ENCODE measurements at regions not wholly inside any gene's neighbourhood (a gene's known extent, or its start where the extent isn't known, plus 50 kb on each side); places are given as distances from the start of the nearest gene placed in this dataset.

DNA sequence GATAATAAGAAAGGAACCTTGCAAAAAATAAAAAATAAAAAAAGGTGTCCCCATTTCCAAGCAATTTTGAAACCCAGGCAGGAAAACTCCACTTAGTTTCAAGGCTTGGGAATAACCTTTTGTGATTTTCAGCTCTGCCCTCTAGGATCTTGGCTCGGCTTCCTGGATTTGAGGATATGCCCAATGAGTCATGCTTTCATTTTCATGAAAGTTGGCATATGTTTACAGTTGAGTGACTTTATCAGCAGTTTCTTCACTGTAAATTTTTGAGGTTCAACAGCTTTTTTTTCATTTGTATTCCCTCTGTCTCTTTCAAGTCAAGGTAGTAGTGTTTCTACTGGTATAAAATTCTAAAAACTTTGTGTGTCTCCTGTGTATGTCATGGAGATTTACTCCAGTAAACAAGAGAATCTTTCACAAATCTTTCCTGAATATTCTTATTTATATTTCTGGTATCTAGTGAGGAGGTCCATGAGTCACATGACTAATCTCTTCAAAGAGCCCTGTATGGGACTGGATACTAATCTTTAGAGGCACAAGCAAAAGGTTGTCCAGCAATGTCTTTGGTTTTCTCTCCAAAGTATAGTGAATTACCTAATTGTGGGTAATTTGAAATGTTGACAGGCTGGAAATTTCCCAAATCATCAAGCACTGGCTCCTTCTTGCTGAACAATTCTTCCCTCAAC is 335.3 kb downstream of the BRINP2 start:
- Histone ChIP-seq H3K9ac (ENCODE audit: insufficient read depth, low read depth, low read length) (no peak overlapping the region), H4K20me1 (ENCODE audit: insufficient read depth, low read length) (no peaks in the 10 kb centered on the region), H3K4me3 (replicated peaks in 1 of 3; ENCODE audit: insufficient read depth in 1 of 3, low read depth in 2 of 3, low read length in 3 of 3) (no peak overlapping the region), H3K4me2 (ENCODE audit: low read depth, low read length) (no peak overlapping the region), H2AFZ (ENCODE audit: low read length) (no peak overlapping the region), H3K79me2 (ENCODE audit: insufficient read depth, low read length) (no peaks in the 10 kb centered on the region), H3K36me3 (replicated peaks in 1 of 2; ENCODE audit: control insufficient read depth in 1 of 2, insufficient read depth in 2 of 2, low read length in 2 of 2) (no peaks in the 10 kb centered on the region), H3K27me3 (ENCODE audit: control insufficient read depth in 1 of 2, insufficient read depth in 2 of 2, low read length in 2 of 2) (no peaks in the 10 kb centered on the region), H3K27ac (ENCODE audit: extremely low read length, insufficient read depth, low read length) (no peak overlapping the region), H3K9me3 (ENCODE audit: low read length) (no peaks in the 10 kb centered on the region), H3K4me1 (ENCODE audit: insufficient read depth, low read length) (no peaks in the 10 kb centered on the region)
- FAIRE-seq (no peak), DNase-seq (ENCODE audit: low spot score) (no peak), ATAC-seq (no peak)
- in situ Hi-C loops (cut with HindIII; ENCODE audit: extremely low pct_ligation_motif_present, low pct_unique_long_range_greater_than_20kb): no loop called here
- intact Hi-C loops (cut with micrococcal nuclease; ENCODE audit: unreplicated experiment): loop anchor here (1.0 kb wide), 1 partner anchor 25 kb away; no protein-coding TSS in a partner anchor
- TF ChIP-seq ZNF234 (CRISPR knock-in tag; conservative IDR thresholded peaks at IDR 0.05) (no peak), WIZ (CRISPR knock-in tag; IDR thresholded peaks at IDR 0.05) (no peak), NKX3-1 (CRISPR knock-in tag; IDR thresholded peaks at IDR 0.05) (no peak), TBP (CRISPR knock-in tag; IDR thresholded peaks at IDR 0.05) (no peak), SNAI1 (CRISPR knock-in tag; IDR thresholded peaks at IDR 0.05; ENCODE audit: borderline replicate concordance) (no peak), ZMAT3 (CRISPR knock-in tag; conservative IDR thresholded peaks at IDR 0.05) (no peak), ZNF329 (CRISPR knock-in tag; IDR thresholded peaks at IDR 0.05; ENCODE audit: low read depth) (no peak), CERS6 (CRISPR knock-in tag; IDR thresholded peaks at IDR 0.05) (no peak)
- TF ChIP-seq, protein P1, sequence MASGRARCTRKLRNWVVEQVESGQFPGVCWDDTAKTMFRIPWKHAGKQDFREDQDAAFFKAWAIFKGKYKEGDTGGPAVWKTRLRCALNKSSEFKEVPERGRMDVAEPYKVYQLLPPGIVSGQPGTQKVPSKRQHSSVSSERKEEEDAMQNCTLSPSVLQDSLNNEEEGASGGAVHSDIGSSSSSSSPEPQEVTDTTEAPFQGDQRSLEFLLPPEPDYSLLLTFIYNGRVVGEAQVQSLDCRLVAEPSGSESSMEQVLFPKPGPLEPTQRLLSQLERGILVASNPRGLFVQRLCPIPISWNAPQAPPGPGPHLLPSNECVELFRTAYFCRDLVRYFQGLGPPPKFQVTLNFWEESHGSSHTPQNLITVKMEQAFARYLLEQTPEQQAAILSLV (CRISPR knock-in tag; IDR thresholded peaks at IDR 0.05; ENCODE audit: borderline replicate concordance): no peak
- ChIA-PET POLR2A (no interaction called here), CTCF (ENCODE audit: low intra/inter-chr PET ratio, low total read pairs) (no interaction called here)
- WGBS (ENCODE audit: low lambda C conversion rate): 5% methylated on average over 1 of the region's 1 CpG
- no TSS peak for BruUV-seq (replicated peaks)

Data from HepG2 (cell line).